Central memory CD4-positive, alpha-beta T cell (primary cell): ENCODE measurements at regions not wholly inside any gene's neighbourhood (a gene's known extent, or its start where the extent isn't known, plus 50 kb on each side); places are given as distances from the start of the nearest gene placed in this dataset.
"Not testable (repeated sequence)": the region's sequence is repeated elsewhere in the genome, so short reads cannot be mapped to it uniquely, and the experiment has no call there.

Experiments used
- DNase-seq: peaks from one replicate; pipeline ENCODE4 v3.0.0; 2022

- no peak for DNase-seq
These were observed 102.9 kb upstream of the ZNF184 start for GRCh38 chr6:27575594-27576361.

GRCh38 chr6:27568226-27568897 lies 95.5 kb upstream of the ZNF184 start:
- DNase-seq: no peak

- DNase-seq: no peak
These were observed 93.2 kb upstream of the ZNF184 start for GRCh38 chr6:27565839-27566779.

GRCh38 chr6:27562027-27562410 lies 89.1 kb upstream of the ZNF184 start:
- no peak for DNase-seq

GRCh38 chr6:27558028-27558724 lies 85.3 kb upstream of the ZNF184 start:
- no peak for DNase-seq

GRCh38 chr6:27556406-27556805 lies 83.5 kb upstream of the ZNF184 start:
- no peak for DNase-seq

- no peak for DNase-seq
These were observed 80.4 kb upstream of the ZNF184 start for GRCh38 chr6:27553123-27553904.

GRCh38 chr6:27551607-27552006 lies 78.7 kb upstream of the ZNF184 start:
- DNase-seq: no peak

- no peak for DNase-seq
These were observed 77.8 kb upstream of the ZNF184 start for GRCh38 chr6:27550692-27551091.

- not testable (repeated sequence) for DNase-seq
These were observed 76.3 kb upstream of the ZNF184 start for GRCh38 chr6:27549241-27549598.

- no peak for DNase-seq
These were observed 74.5 kb upstream of the ZNF184 start for GRCh38 chr6:27547157-27548075.

- DNase-seq: no peak
These were observed 73.6 kb upstream of the ZNF184 start for GRCh38 chr6:27546522-27546921.

GRCh38 chr6:27545271-27546046 lies 72.6 kb upstream of the ZNF184 start:
- DNase-seq: no peak

- no peak for DNase-seq
These were observed 71.8 kb upstream of the ZNF184 start for GRCh38 chr6:27544612-27545260.

GRCh38 chr6:27544135-27544534 lies 71.2 kb upstream of the ZNF184 start:
- not testable (repeated sequence) for DNase-seq

- DNase-seq: no peak
These were observed 69.6 kb upstream of the ZNF184 start for GRCh38 chr6:27542485-27542884.

- DNase-seq: no peak
These were observed 69.0 kb upstream of the ZNF184 start for GRCh38 chr6:27541933-27542297.

GRCh38 chr6:27541212-27541932 lies 68.5 kb upstream of the ZNF184 start:
- DNase-seq: no peak

- no peak for DNase-seq
These were observed 66.6 kb upstream of the ZNF184 start for GRCh38 chr6:27539551-27539950.
